BLaER1 treated with 17β-estradiol and CSF1 and Interleukin-3, amounts not matched to agents 10 nM and 100 nM (cell line): ENCODE measurements at regions not wholly inside any gene's neighbourhood (a gene's known extent, or its start where the extent isn't known, plus 50 kb on each side); places are given as distances from the start of the nearest gene placed in this dataset.

Experiments used
- H3K27ac ChIP-seq, 11 experiments: shearing (Covaris generic); formaldehyde crosslinking; 2 replicates each; pipeline ENCODE4 v1.8.1; 2022
- H3K27me3 ChIP-seq, 11 experiments: shearing (Covaris generic); formaldehyde crosslinking; 2 replicates each; pipeline ENCODE4 v1.8.1; 2022
- H3K36me3 ChIP-seq, 11 experiments: shearing (Covaris generic); formaldehyde crosslinking; 2 replicates each; pipeline ENCODE4 v1.8.1; 2022
- H3K4me1 ChIP-seq, 10 experiments: shearing (Covaris generic); formaldehyde crosslinking; 2 replicates each; pipeline ENCODE4 v1.8.1; 2022
- H3K4me2 ChIP-seq, 11 experiments: shearing (Covaris generic); formaldehyde crosslinking; 2 replicates each; pipeline ENCODE4 v1.8.1; 2022
- H3K4me3 ChIP-seq, 10 experiments: shearing (Covaris generic); formaldehyde crosslinking; 2 replicates each; pipeline ENCODE4 v1.8.1; 2022
- H3K9ac ChIP-seq, 11 experiments: shearing (Covaris generic); formaldehyde crosslinking; 2 replicates each; pipeline ENCODE4 v1.8.1; 2022
- H3K9me3 ChIP-seq, 11 experiments: shearing (Covaris generic); formaldehyde crosslinking; replicated peaks in 1 of 11; 2 replicates each; pipeline ENCODE4 v1.8.1; 2022
- H4K20me1 ChIP-seq, 11 experiments: shearing (Covaris generic); formaldehyde crosslinking; 2 replicates each; pipeline ENCODE4 v1.8.1; 2022
- Cebpa-rat ChIP-seq, 11 experiments: shearing (Covaris generic); IDR thresholded peaks; 2 replicates each; pipeline ENCODE4 v1.8.1; 2022

- Histone ChIP-seq H3K27me3 (no peaks in the 10 kb centered on the region), H3K9me3 (no peaks in the 10 kb centered on the region), H3K4me3 (no peak overlapping the region), H3K4me2 (no peak overlapping the region), H3K27ac (no peak overlapping the region), H3K36me3 (no peaks in the 10 kb centered on the region), H3K4me1 (no peaks in the 10 kb centered on the region), H3K9ac (no peak overlapping the region), H4K20me1 (no peaks in the 10 kb centered on the region)
- no peak for TF ChIP-seq Cebpa-rat (IDR thresholded peaks at IDR 0.05)
Measured at GRCh38 chr1:214715126-214715525, 112.1 kb downstream of the CENPF start.

GRCh38 chr1:214717351-214717750 is 114.4 kb downstream of the CENPF start:
- H3K4me1 ChIP-seq: no peaks in the 10 kb centered on the region
- H3K4me2 ChIP-seq: no peak overlapping the region
- H3K9me3 ChIP-seq: no peaks in the 10 kb centered on the region
- no peak overlapping the region for H3K27ac ChIP-seq
- H3K36me3 ChIP-seq: no peaks in the 10 kb centered on the region
- H3K4me3 ChIP-seq: no peak overlapping the region
- no peaks in the 10 kb centered on the region for H3K27me3 ChIP-seq
- no peak overlapping the region for H3K9ac ChIP-seq
- no peak for TF ChIP-seq Cebpa-rat (IDR thresholded peaks at IDR 0.05)
- no peaks in the 10 kb centered on the region for H4K20me1 ChIP-seq

- Histone ChIP-seq H3K27me3 (no peaks in the 10 kb centered on the region), H3K9ac (no peak overlapping the region)
Measured at GRCh38 chr1:214718724-214719123, 115.7 kb downstream of the CENPF start.

GRCh38 chr1:214719207-214719606 is 116.2 kb downstream of the CENPF start:
- Histone ChIP-seq H3K27ac (no peak overlapping the region), H3K4me2 (no peak overlapping the region), H4K20me1 (no peaks in the 10 kb centered on the region), H3K36me3 (no peaks in the 10 kb centered on the region), H3K4me3 (no peak overlapping the region), H3K9me3 (peaks cover 0 to 5% (median 0%) of the 10 kb centered on the region in 11 experiments; a peak in 1 of 22 replicates), H3K27me3 (no peaks in the 10 kb centered on the region), H3K9ac (no peak overlapping the region), H3K4me1 (no peaks in the 10 kb centered on the region)
- TF ChIP-seq Cebpa-rat (IDR thresholded peaks at IDR 0.05): no peak

More at GRCh38 chr1:214718724-214719123, 115.7 kb downstream of the CENPF start:
- Histone ChIP-seq H3K9me3 (peaks cover 0 to 5% (median 0%) of the 10 kb centered on the region in 11 experiments; a peak in 1 of 22 replicates), H3K36me3 (no peaks in the 10 kb centered on the region), H3K4me2 (no peak overlapping the region), H4K20me1 (no peaks in the 10 kb centered on the region), H3K4me1 (no peaks in the 10 kb centered on the region), H3K4me3 (no peak overlapping the region), H3K27ac (no peak overlapping the region)
- TF ChIP-seq Cebpa-rat (IDR thresholded peaks at IDR 0.05): no peak

GRCh38 chr1:214720561-214720960 is 117.6 kb downstream of the CENPF start:
- Histone ChIP-seq H3K4me1 (no peaks in the 10 kb centered on the region), H3K9me3 (peaks cover 0 to 5% (median 0%) of the 10 kb centered on the region in 11 experiments; a peak in 1 of 22 replicates), H3K27me3 (no peaks in the 10 kb centered on the region), H3K27ac (no peak overlapping the region), H3K4me3 (no peak overlapping the region), H3K4me2 (no peak overlapping the region), H4K20me1 (no peaks in the 10 kb centered on the region), H3K9ac (no peak overlapping the region), H3K36me3 (no peaks in the 10 kb centered on the region)
- no peak for TF ChIP-seq Cebpa-rat (IDR thresholded peaks at IDR 0.05)

GRCh38 chr1:214727274-214727673 is 124.3 kb downstream of the CENPF start:
- Histone ChIP-seq H3K4me1 (no peaks in the 10 kb centered on the region), H3K4me3 (no peak overlapping the region), H3K9me3 (peaks cover 0 to 5% (median 0%) of the 10 kb centered on the region in 11 experiments; a peak in 1 of 22 replicates), H3K9ac (no peak overlapping the region), H3K27ac (no peak overlapping the region), H3K4me2 (no peak overlapping the region), H3K27me3 (no peaks in the 10 kb centered on the region), H4K20me1 (no peaks in the 10 kb centered on the region), H3K36me3 (no peaks in the 10 kb centered on the region)
- TF ChIP-seq Cebpa-rat (IDR thresholded peaks at IDR 0.05): no peak

GRCh38 chr1:214739621-214740238 is 136.7 kb downstream of the CENPF start:
- Histone ChIP-seq H3K4me1 (no peaks in the 10 kb centered on the region), H3K9me3 (no peaks in the 10 kb centered on the region), H3K4me2 (no peak overlapping the region), H3K36me3 (no peaks in the 10 kb centered on the region), H3K27me3 (no peaks in the 10 kb centered on the region), H3K27ac (no peak overlapping the region), H4K20me1 (no peaks in the 10 kb centered on the region), H3K4me3 (no peak overlapping the region), H3K9ac (no peak overlapping the region)
- no peak for TF ChIP-seq Cebpa-rat (IDR thresholded peaks at IDR 0.05)

- Histone ChIP-seq H3K36me3 (no peaks in the 10 kb centered on the region), H3K9me3 (no peaks in the 10 kb centered on the region), H3K4me3 (no peak overlapping the region), H3K9ac (no peak overlapping the region), H3K4me1 (no peaks in the 10 kb centered on the region), H3K4me2 (no peak overlapping the region), H4K20me1 (no peaks in the 10 kb centered on the region), H3K27me3 (no peaks in the 10 kb centered on the region), H3K27ac (no peak overlapping the region)
- no peak for TF ChIP-seq Cebpa-rat (IDR thresholded peaks at IDR 0.05)
Measured at GRCh38 chr1:214740471-214740870, 137.5 kb downstream of the CENPF start.

- Histone ChIP-seq H3K4me3 (no peak overlapping the region), H3K27me3 (no peaks in the 10 kb centered on the region), H3K9ac (no peak overlapping the region), H3K36me3 (no peaks in the 10 kb centered on the region), H3K9me3 (no peaks in the 10 kb centered on the region), H3K27ac (no peak overlapping the region), H3K4me1 (no peaks in the 10 kb centered on the region), H4K20me1 (no peaks in the 10 kb centered on the region), H3K4me2 (no peak overlapping the region)
- no peak for TF ChIP-seq Cebpa-rat (IDR thresholded peaks at IDR 0.05)
Measured at GRCh38 chr1:214747050-214747635, 144.1 kb downstream of the CENPF start.

- no peak overlapping the region for H3K4me3 ChIP-seq
- no peaks in the 10 kb centered on the region for H3K27me3 ChIP-seq
- H3K36me3 ChIP-seq: no peaks in the 10 kb centered on the region
- H4K20me1 ChIP-seq: no peaks in the 10 kb centered on the region
- no peaks in the 10 kb centered on the region for H3K4me1 ChIP-seq
- H3K9me3 ChIP-seq: peaks cover 16 to 24% (median 20%) of the 10 kb centered on the region in 11 experiments
- TF ChIP-seq Cebpa-rat (IDR thresholded peaks at IDR 0.05): no peak
- no peak overlapping the region for H3K4me2 ChIP-seq
- no peak overlapping the region for H3K9ac ChIP-seq
- no peak overlapping the region for H3K27ac ChIP-seq
Measured at GRCh38 chr1:214753236-214753852, 150.3 kb downstream of the CENPF start.
